HG02571 (cell line): ENCODE measurements at regions not wholly inside any gene's neighbourhood (a gene's known extent, or its start where the extent isn't known, plus 50 kb on each side); places are given as distances from the start of the nearest gene placed in this dataset.

Experiments used
- ATAC-seq: cut with Tn5 transposase; IDR thresholded peaks from one replicate; pipeline ENCODE4 v1.9.1; 2021; ENCODE audit warnings: mild to moderate bottlenecking, moderate library complexity; ENCODE audit not compliant: unreplicated experiment

DNA sequence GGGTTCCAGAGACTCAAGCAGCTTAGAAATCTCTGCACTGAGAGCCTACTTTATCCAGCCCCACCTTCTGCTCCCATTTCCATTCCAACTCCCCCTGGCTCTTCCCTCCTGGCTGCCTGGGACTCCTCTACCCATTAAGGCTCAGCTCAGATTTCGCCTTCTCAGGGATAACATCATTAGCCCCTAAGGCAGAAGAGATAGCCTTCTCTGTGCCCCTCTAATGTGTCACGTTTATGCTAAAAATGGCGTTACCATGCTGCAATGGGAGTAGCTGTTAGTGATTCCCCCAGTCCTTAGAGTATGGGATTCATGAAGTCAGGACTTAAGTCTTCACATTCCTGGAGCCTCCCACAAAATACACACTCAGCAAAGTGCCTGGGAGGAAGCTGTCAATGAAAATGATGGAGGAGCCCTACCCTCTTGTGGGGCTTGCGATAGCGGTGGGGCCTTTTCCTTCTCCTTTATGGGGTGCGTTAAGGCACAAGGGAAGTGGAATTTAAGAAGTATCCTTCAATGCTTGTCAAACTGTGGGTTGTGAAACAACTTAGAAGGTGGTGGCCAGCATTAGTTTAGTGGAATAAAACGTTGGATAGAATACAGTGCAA is 144.7 kb upstream of the COPS8 start:
- no peak for ATAC-seq

DNA sequence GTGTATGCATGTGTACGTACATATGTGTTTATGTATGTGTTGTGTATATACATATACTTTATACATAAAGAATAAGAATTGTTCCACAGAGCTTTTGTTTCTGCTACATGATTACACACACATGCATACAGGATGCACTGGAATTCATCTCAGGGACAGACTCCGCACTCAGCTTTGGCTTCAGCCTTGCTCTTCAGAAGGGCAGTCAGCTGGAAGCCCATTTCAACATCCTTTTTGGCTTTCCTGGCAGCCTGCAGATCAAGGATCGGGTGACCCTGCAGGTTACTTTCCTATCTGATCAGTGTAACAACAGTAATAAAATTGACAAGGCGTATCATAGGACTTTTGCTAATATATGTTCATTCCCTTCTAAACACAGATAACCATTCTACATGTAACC is 144.1 kb upstream of the COPS8 start:
- no peak for ATAC-seq

DNA sequence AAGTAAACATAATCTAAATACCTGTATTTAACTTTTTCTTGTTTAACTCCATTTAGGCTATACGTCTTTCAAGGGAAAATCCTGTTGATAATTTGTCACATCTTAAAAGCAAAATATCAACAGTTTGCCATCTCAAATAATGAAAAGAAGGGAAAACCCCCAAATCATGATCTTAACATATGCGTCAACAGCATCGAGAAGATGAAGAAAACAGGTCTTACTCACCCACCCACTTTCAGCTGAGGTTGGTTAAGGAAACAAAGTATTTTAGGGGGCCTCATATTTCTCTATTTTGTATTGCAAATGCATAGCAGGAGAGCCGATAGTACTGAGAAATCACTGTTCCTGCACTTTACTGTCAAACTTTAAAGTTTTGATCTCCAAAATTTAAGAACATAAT is 143.1 kb upstream of the COPS8 start:
- no peak for ATAC-seq

DNA sequence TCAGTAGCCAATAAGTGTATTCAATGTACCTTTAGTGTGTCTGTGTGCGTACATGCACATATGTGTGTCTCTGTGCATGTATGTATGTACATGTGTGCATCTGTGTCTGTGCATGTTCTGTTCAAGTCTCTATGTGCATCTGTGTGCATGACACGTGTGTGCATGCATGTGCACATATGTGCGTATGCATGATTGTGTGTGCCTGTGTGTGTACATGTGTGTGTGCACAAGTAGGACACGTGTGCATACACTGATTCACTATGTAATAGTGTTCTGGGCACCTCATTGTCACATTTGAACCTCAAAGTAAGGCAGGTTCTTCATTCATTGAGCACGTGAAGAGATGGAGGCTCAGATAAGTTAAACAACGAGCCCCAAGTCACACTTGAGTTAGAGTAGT is 142.6 kb upstream of the COPS8 start:
- no peak for ATAC-seq

DNA sequence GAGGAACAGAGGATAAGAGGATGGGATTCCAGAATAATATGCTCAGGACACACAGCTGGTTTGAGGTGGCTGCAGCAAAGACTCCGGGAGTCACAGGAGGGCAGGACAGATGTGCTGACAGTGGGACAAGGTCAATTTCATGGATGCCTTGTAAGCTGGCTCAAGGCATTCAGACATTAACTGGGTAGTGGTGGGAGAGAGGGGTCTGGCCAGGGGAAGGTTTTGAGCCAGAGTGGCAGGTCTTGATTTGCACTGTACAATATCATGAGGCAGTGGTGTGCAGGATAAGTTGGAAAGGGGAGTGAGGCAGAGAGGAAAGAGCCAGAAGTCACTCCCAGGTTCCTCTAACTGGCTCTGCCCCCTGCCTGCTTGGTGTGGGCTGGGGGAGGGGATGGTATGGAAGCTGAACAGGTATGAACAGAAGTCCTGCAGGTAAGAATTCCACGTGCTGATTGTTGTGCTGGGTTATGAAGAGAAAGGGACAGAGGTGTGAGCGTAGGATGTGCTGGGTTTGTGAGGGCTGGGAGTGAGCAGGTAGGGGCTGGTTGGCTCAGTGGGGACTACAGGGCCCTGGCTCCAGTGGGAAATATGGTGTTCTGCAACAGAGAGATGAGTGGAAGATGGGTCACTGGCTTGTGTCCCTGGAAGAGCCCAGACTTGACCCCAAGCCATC is 141.7 kb upstream of the COPS8 start:
- ATAC-seq, result no peak

DNA sequence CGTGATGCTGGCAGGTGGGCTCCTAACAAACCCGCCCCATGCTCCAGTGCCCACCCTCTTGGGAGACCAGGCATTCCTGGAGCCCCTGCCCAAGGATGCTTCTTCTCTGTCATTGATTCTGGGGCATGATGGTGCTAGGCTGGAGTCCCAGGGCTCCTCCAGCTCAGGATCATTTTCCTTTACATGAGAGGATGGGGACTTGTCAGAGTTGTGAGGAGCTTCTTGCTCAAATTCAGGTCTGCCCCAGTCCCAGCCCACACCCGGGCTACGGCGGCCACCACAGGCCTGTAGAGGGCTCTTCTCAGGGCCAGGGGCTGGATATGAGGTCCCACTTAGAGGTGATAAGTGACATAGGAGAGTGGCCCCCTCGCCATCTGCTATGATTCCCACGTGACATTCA is 141.1 kb upstream of the COPS8 start:
- ATAC-seq, result no peak

DNA sequence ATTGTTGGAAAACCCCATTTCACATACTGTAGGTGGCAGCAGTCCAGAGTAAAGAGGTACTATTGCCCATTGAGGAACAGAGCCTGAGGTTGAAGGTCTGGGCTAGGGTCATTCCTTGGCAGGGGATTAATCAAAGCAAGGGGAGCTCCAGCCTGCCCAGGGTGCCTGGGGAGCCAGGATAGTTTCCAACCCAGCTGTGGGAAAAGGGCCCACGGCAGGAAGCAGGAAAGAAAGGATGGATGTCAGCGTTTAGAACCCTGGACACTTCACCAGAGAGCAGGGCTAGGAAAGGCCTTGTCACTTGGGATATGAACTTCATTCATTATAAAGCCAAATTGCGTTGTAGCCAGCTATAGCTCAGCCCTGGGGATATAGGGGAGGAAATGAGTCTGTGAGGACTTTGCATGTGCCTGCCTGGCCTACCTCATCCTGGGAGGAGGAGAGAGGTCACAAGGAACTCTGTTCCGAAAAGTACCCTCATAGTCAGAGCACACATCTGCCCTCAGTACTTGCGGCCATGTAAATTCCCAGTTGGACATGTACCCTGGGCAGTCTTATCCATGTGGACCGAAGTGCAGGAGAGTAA is 140.2 kb upstream of the COPS8 start:
- ATAC-seq, result no peak

DNA sequence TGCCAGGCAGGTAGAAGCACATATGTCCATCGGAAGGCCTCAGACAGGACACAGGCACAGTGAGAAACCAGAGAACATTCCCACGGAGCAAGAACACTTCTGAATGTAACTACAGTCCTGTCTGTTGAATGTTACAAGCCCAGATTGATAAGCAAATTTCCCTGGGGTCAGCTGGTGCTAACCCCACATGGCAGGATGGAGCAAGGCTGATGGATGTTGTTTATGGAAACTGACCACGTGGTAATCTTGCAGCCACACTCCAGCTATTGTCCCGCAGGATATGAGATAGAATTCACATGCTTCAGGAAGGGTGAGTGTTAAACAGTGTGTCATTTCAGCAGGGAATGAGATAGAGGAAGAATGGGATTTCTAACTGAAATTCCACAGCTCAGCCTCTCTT is 138.8 kb upstream of the COPS8 start:
- no peak for ATAC-seq

DNA sequence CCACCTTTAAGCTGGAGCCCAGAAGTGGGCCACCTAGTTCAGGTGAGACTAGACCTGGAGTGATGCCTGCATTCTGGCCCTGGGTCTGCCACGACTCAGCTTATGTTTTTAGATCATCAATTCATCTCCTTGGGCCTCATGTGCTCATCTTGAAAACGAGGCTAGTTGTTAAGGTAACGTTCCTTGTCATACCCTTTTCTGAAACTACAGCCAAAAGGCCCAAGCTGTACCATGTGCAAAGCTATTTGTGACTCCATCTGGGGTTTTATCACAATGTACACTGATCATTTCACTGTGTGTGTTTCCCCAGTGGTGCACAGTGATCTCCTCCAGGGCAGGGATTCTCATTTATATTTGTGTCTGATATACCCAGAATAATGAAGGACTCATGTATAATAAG is 138.4 kb upstream of the COPS8 start:
- no peak for ATAC-seq

DNA sequence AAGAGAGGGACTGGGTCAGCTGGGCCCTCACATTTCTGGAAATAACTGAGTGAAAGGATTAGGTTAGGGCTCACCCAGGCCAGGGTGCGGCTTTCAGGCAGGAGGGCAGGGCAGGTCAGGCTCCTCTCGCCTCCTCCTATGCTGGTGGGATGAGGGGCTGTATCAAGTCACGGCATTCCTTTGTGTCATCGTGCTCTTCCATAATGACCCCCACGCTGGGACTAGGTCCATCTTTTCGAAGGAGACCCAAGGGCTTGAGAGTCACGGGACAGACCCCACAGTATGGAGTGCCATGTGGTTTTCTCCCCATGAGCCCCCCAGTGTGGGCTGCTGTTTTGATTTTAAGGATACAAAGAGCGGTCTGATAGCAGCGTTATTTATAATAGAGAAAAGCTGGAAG is 137.8 kb upstream of the COPS8 start:
- ATAC-seq, result no peak

DNA sequence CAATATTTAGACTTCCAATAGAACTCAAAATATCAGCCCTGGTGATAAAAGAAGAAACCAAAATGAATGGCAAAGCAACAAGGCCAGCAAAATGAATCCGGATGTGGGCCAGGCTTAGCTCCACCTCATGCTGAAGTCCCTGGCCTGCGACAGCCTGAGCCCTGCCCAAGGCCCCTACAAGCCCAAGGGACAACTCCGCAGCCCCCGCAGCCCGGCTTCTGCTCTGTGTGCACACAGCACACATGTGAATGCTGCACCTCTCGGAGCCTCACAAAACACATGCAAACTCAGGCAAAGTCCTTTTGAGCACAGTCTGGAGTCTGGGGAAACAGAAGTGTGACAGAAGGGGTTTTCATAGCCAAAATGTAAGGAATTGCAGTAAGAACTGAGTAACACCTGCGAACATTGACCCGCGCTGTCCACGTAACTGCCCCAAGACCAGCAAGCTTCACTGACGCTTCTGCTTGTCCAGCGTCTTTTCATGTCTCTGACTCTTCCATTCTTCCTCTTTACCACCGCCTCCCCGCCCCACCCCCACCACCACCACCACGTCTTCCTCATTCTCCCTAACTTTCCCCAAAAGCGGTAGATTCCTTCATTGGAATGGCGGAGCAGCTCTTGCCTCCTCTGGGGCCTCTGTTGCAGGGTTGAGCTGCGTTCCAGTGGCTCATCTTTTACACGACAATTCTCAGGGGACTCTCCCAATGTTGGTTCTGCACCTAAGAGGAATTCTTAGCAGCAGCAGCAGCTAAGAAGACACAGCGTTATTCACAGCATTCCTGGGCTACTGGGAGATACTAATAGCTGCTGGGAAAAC is 136.4 kb upstream of the COPS8 start:
- ATAC-seq, result no peak

DNA sequence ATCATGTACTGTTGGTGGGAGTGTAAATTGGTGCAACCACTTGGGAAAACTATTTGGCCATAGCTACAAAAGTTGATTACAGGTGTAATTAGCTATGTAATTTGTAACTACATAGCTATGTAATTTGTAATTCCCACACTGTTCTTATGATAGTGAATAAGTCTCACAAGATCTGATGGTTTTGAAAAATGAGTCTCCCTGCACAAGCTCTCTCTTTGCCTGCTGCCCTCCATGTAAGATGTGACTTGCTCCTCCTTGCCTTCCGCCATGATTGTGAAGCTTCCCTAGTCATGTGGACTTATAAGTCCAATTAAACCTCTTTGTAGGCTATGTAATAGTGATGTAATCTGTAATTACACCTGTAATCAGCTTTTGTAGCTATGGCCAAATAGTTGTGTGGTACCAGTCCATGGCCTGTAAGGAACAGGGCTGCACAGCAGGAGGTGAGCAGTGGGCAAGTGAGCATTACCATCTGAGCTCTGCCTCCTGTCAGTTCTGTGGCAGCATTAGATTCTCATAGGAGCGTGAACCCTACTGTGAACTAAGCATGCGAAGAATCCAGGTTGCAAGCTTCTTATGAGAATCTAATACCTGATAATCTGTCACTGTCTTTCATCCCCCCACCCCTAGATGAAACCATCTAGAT is 133.7 kb upstream of the COPS8 start:
- ATAC-seq, result no peak

DNA sequence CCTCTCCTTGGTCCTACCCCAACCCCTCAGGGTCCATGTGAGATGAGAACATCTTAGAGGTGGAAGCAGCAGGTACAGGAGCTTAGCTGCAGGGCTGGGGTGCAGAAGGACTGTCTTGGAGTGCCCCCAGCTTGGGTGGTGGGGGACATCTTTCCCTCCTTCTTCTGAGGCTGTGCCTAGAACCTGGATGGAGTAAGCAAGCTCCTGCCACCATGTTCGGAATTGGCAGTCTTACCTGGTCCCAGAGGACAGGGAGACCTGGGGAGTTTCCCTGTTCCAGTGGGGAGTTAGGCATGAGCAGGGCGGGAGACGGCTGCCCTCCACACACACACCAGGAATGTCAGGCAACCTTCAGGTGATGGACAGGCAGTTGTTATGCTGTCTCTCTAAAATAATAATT is 131.0 kb upstream of the COPS8 start:
- no peak for ATAC-seq

DNA sequence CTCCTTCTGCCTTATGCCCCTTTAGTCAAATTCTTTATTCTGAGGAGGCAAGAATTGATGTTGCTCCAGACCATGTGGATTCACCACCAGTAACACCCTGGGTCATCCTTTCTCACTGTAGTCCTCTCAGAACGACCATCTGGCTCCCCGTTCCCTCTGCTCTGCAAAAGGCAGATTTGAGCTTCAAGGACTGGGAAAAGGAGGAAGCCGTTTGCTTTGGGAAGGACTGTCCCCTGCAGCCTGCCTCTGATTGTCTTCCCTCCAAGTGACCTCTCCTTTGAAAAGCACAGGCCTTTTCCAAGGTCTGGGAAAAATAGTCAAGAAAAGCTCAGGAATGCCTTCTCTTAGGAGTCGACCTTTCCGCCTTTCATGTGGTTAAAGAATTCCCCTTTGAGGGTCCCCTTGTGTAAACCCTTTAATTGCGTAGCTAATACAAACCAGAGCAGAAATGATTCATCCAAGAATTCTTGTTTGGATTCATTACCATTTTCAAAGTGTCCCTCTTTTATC is 130.1 kb upstream of the COPS8 start:
- ATAC-seq, result no peak

DNA sequence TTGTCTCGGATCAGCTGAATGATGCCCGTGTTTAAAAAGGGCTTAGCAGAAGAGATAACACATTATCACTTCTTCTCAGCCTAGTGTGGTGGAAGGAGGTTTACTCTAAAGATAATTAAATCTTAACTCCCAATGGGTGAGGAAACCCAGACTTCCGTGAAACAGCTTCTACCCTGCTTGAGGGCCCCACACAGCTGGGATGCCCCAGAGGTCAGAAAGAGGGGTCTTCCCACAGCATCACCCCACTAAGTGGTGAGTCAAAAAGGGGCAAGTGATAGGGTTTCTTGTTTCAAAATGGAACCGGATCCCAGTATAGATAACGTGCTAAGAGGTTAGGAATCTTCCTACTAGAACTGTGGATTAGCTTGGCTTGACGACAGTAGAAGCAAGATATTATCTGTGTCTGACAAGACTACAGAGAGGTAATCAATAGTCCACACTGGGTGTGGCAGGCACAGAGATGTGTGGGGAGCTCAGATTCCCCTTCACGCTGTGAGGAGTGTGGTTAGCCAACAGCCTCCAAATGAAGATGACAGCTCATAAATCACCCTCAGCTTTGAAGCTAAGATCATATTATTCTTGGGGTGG is 129.6 kb upstream of the COPS8 start:
- ATAC-seq, result no peak

DNA sequence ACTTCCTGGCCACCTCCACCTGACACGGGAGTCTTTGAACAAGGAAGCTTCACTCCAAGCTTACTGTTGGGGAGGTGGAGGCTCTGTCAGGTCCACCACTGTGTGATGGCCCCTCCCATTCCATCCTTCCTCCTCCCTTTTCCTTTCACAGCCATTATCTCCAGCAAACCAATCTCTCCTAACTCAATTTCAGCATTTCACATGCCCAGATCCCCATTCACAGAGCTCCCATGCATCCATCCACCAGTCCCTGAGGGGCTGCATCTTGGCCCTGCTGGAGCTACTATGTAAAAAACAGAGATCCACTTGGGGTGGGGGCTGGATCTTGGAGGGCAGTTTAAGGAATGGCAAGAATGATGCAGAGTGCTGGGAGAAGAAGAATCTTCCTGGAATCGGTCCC is 129.0 kb upstream of the COPS8 start:
- ATAC-seq, result no peak

DNA sequence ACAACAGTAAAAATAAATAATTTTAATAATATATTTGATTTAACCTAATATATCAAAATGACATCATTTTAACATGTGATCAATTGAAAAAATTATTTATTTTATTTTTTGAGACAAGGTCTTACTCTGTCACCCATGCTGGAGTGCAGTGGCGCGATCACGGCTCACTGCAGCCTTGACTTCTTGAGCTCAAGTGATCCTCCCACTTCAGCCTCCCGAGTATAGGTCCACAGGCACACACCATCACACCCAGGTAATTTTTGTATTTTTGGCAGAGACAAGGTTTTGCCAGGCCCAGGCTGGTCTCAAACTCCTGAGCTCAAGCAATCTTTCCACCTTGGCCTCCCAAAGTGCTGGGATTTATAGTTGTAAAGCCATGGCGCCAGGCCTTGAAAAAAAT is 126.7 kb upstream of the COPS8 start:
- ATAC-seq, result no peak

DNA sequence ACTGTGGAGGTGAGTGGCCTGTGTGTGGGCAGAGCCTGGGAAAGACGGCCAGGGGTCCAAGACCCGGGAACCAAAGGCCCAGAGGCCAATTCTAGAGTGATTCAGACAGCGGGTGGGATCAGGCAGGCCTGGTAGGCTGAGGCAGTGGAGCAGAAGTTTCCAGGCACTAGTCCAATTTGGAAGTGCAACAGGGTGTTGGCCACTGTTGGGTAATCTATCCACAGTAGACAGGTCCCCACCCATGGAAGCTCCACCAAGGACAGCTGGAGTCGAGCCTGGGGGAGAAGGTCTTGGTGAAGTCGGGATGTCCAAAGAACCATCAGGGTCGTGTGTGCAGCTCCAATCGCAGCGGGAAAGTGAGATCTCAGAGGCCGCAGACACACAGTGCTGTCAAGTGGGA is 125.8 kb upstream of the COPS8 start:
- ATAC-seq, result no peak

DNA sequence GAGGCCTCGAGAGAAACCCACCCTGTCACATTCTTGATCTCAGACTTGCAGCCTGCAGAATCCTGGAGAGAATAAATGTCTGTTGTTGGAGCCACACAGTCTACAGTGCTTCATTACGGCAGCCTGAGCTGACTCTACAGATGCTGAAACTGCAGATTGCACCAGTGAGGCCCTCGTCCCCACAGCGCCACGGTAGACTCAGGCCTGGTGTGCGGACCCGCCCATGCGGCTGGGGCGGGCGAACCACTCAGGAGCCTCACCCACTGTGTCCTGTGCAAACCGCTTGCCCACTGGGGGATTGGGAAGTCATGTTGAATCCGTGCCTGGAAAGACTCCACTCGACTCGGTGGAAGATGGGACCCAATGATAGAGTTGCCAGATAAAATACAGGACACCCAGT is 125.2 kb upstream of the COPS8 start:
- no peak for ATAC-seq

DNA sequence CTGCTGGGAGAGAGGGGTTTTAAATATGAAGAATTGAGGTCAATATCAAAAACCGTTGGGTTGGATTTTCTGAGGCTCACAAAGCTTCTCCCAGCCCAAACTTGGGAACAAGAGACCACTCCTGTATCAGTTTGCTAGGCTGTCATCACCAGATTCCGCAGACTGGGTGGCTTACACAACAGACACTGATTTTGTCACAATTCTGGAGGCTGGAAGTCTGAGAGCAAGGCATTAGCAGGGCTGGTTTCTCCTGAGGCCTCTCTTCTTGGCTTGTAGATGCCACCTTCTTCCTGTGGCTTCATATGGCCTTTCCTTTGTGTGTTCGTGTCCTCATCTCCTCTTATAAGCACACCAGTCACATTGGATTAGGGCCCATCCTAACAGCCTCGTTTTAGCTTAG is 122.9 kb upstream of the COPS8 start:
- ATAC-seq, result no peak

DNA sequence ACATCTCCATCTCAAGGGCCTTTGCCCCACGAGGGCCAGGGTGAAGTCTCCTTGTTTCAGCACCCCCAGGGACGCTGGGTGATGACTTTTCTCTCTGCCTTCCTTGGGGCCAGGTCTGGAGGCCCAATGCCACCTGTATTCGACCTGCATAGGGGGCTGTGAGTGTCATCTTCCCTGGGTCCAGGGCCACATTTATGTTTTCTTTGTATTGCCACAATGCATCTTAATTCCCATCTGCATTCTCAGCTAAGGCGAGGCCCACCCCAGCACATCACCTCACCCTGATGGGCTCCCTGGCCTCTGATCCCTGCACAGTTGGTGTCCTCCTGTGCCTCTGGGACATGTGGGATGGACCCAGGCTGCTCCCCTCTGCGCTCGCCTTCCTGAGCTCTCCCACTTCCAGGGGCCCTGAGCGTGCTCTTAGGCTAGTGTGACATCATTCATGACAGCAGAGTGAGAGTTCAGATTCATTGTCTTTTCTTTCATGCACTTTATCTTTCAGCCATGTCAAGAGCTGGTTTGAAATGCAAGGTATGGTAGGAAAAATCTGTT is 122.0 kb upstream of the COPS8 start:
- no peak for ATAC-seq
